ENCODE measurements at regions not wholly inside any gene's neighbourhood (a gene's known extent, or its start where the extent isn't known, plus 50 kb on each side); places are given as distances from the start of the nearest gene placed in this dataset.

- Histone ChIP-seq H3K4me1 (ENCODE audit: control insufficient read depth in 5 of 5, insufficient read depth in 5 of 5, low read length in 5 of 5) (no peaks in the 10 kb centered on the region), H3K27ac (ENCODE audit: low read depth in 1 of 2, low read length in 1 of 2) (no peak overlapping the region), H3K4me3 (no peak overlapping the region), H3K36me3 (ENCODE audit: control insufficient read depth in 4 of 4, insufficient read depth in 4 of 4, low read length in 4 of 4) (no peaks in the 10 kb centered on the region), H3K9ac (ENCODE audit: insufficient read depth in 1 of 2, low read length in 2 of 2) (peak overlapping the region in 1 of 2 donors; percentile 27), H3K27me3 (ENCODE audit: control insufficient read depth in 3 of 3, insufficient read depth in 3 of 3, low read length in 2 of 3) (no peaks in the 10 kb centered on the region), H3K9me3 (ENCODE audit: control insufficient read depth in 4 of 4, insufficient read depth in 3 of 4, low read length in 3 of 4) (no peaks in the 10 kb centered on the region)
- no peak for ATAC-seq (ENCODE audit: insufficient read depth, low FRiP score)
- TF ChIP-seq, protein P1, sequence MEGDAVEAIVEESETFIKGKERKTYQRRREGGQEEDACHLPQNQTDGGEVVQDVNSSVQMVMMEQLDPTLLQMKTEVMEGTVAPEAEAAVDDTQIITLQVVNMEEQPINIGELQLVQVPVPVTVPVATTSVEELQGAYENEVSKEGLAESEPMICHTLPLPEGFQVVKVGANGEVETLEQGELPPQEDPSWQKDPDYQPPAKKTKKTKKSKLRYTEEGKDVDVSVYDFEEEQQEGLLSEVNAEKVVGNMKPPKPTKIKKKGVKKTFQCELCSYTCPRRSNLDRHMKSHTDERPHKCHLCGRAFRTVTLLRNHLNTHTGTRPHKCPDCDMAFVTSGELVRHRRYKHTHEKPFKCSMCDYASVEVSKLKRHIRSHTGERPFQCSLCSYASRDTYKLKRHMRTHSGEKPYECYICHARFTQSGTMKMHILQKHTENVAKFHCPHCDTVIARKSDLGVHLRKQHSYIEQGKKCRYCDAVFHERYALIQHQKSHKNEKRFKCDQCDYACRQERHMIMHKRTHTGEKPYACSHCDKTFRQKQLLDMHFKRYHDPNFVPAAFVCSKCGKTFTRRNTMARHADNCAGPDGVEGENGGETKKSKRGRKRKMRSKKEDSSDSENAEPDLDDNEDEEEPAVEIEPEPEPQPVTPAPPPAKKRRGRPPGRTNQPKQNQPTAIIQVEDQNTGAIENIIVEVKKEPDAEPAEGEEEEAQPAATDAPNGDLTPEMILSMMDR (IDR thresholded peaks at IDR 0.05; ENCODE audit: control extremely low read depth, extremely low read depth) = no peak
- DNase-seq = peak; percentile 19 to 65 (median 46)
- WGBS, 2 donors = 45 to 54% methylated on average over 7 of the region's 7 CpGs
These were observed 609.4 kb upstream of the PCDH15 start for GRCh38 chr10:55410415-55410885.

- no peak overlapping the region for H3K9ac ChIP-seq (ENCODE audit: insufficient read depth in 1 of 2, low read length in 2 of 2)
- H3K36me3 ChIP-seq (ENCODE audit: control insufficient read depth in 4 of 4, insufficient read depth in 4 of 4, low read length in 4 of 4) = no peaks in the 10 kb centered on the region
- TF ChIP-seq, protein P1 (IDR thresholded peaks at IDR 0.05; ENCODE audit: control extremely low read depth, extremely low read depth) = no peak
- ATAC-seq (ENCODE audit: insufficient read depth, low FRiP score) = no peak
- H3K27ac ChIP-seq (ENCODE audit: low read depth in 1 of 2, low read length in 1 of 2) = no peak overlapping the region
- H3K4me1 ChIP-seq (ENCODE audit: control insufficient read depth in 5 of 5, insufficient read depth in 5 of 5, low read length in 5 of 5) = no peaks in the 10 kb centered on the region
- no peak for DNase-seq
- 67 to 71% methylated on average over 6 of the region's 6 CpGs for WGBS, 2 donors
- no peak overlapping the region for H3K4me3 ChIP-seq
- no peaks in the 10 kb centered on the region for H3K27me3 ChIP-seq (ENCODE audit: control insufficient read depth in 3 of 3, insufficient read depth in 3 of 3, low read length in 2 of 3)
- H3K9me3 ChIP-seq (ENCODE audit: control insufficient read depth in 4 of 4, insufficient read depth in 3 of 4, low read length in 3 of 4) = no peaks in the 10 kb centered on the region
These were observed 603.1 kb upstream of the PCDH15 start for GRCh38 chr10:55404094-55404493.

GRCh38 chr10:55400075-55400849 lies 599.2 kb upstream of the PCDH15 start:
- no peak overlapping the region for H3K4me3 ChIP-seq
- no peaks in the 10 kb centered on the region for H3K27me3 ChIP-seq (ENCODE audit: control insufficient read depth in 3 of 3, insufficient read depth in 3 of 3, low read length in 2 of 3)
- H3K27ac ChIP-seq (ENCODE audit: low read depth in 1 of 2, low read length in 1 of 2) = no peak overlapping the region
- no peaks in the 10 kb centered on the region for H3K36me3 ChIP-seq (ENCODE audit: control insufficient read depth in 4 of 4, insufficient read depth in 4 of 4, low read length in 4 of 4)
- no peaks in the 10 kb centered on the region for H3K4me1 ChIP-seq (ENCODE audit: control insufficient read depth in 5 of 5, insufficient read depth in 5 of 5, low read length in 5 of 5)
- TF ChIP-seq, protein P1 (IDR thresholded peaks at IDR 0.05; ENCODE audit: control extremely low read depth, extremely low read depth) = no peak
- no peak overlapping the region for H3K9ac ChIP-seq (ENCODE audit: insufficient read depth in 1 of 2, low read length in 2 of 2)
- DNase-seq (peak in 1 of 3 donors; percentile 8), ATAC-seq (ENCODE audit: insufficient read depth, low FRiP score) (no peak)
- WGBS, 2 donors = 49 to 60% methylated on average over 3 of the region's 3 CpGs
- no peaks in the 10 kb centered on the region for H3K9me3 ChIP-seq (ENCODE audit: control insufficient read depth in 4 of 4, insufficient read depth in 3 of 4, low read length in 3 of 4)

Measured in lung (tissue), 11 donors.